OCI-LY1 (cell line): ENCODE measurements at regions not wholly inside any gene's neighbourhood (a gene's known extent, or its start where the extent isn't known, plus 50 kb on each side); places are given as distances from the start of the nearest gene placed in this dataset.

ENCODE experiments used
- CTCF ChIP-seq: fragments of 200-600 bp; sonication (generic), shearing (Covaris generic); IDR thresholded peaks from 2 replicates; pipeline ENCODE4 v1.5.1; 2017; ENCODE audit warnings: mild to moderate bottlenecking, antibody characterized with exemption, low read length, moderate library complexity, mixed read lengths
- EZH2 ChIP-seq: fragments of 200-600 bp; sonication (generic), shearing (Covaris generic); IDR thresholded peaks from 2 replicates; pipeline ENCODE4 v1.8.0; 2017; ENCODE audit warnings: borderline replicate concordance, mixed run types, mild to moderate bottlenecking, antibody characterized with exemption, low read length, moderate library complexity, mixed read lengths

- TF ChIP-seq CTCF, result no peak
- TF ChIP-seq EZH2, result no peak
Measured at GRCh38 chr3:75951941-75952340, 166.6 kb upstream of the ZNF717 start.
